22Rv1 (cell line): ENCODE measurements at regions not wholly inside any gene's neighbourhood (a gene's known extent, or its start where the extent isn't known, plus 50 kb on each side); places are given as distances from the start of the nearest gene placed in this dataset.

Experiments
- ZFX ChIP-seq: fragments of 450-650 bp; IDR thresholded peaks from 2 replicates; pipeline ENCODE4 v1.6.1; 2017; ENCODE audit warnings: antibody characterized with exemption, borderline replicate concordance
- TF ChIP-seq, protein P1 (sequence below): fragments of 450-650 bp; IDR thresholded peaks from 2 replicates; pipeline ENCODE4 v1.5.1; 2017; ENCODE audit warnings: mild to moderate bottlenecking

DNA sequence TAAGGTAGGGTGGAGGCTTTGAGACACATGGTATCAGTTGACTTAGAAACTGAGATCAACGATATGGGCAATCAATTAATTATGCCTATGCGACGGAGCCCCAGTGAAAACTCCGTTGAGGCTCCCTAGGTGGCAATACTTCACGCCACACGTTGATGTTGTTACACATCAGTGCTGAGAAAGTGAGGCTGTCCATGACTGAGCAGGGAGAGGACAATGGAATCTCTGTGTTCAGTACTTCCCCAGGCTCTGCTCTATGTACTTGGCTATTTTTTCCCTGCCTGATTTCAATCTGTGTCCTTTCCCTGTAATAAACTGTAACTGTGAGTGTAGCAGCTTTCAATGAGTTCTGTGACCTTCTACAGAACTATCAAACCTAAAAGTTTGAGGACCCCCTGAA is 211.7 kb downstream of the SNCAIP start:
- TF ChIP-seq, protein P1, sequence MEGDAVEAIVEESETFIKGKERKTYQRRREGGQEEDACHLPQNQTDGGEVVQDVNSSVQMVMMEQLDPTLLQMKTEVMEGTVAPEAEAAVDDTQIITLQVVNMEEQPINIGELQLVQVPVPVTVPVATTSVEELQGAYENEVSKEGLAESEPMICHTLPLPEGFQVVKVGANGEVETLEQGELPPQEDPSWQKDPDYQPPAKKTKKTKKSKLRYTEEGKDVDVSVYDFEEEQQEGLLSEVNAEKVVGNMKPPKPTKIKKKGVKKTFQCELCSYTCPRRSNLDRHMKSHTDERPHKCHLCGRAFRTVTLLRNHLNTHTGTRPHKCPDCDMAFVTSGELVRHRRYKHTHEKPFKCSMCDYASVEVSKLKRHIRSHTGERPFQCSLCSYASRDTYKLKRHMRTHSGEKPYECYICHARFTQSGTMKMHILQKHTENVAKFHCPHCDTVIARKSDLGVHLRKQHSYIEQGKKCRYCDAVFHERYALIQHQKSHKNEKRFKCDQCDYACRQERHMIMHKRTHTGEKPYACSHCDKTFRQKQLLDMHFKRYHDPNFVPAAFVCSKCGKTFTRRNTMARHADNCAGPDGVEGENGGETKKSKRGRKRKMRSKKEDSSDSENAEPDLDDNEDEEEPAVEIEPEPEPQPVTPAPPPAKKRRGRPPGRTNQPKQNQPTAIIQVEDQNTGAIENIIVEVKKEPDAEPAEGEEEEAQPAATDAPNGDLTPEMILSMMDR: no peak
- no peak for TF ChIP-seq ZFX
